ENCODE measurements at regions not wholly inside any gene's neighbourhood (a gene's known extent, or its start where the extent isn't known, plus 50 kb on each side); places are given as distances from the start of the nearest gene placed in this dataset.
"Not testable (repeated sequence)": the region's sequence is repeated elsewhere in the genome, so short reads cannot be mapped to it uniquely, and the experiment has no call there.

DNA sequence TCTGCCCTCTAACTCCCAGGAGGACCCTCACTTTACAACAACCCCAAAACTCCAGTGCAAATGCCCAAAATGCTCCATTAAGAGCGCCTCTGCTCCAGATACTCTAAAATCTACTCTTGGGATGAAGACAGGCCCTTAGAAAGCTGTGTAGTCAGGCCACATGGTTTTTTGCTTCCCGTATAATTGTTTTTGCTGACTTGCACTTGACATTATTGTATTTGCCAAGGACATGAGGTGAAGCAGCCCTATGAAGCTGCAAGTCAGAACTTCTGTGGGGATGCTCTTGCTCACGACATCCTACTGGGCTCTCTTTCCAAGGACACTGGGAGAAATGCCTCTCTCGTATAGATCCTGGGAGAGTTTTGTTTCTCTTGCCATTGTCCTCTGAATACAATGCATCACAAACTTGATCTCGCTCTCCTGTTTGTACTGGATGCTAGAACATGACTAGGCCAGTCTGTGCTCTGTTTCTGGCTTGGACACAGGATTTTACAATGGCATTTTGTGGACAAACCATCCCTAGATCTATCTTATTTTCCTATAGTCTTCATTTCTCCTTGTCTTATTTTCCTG is 177.2 kb upstream of the DTNBP1 start:
- DNase-seq (ENCODE audit: low spot score), result no peak

DNA sequence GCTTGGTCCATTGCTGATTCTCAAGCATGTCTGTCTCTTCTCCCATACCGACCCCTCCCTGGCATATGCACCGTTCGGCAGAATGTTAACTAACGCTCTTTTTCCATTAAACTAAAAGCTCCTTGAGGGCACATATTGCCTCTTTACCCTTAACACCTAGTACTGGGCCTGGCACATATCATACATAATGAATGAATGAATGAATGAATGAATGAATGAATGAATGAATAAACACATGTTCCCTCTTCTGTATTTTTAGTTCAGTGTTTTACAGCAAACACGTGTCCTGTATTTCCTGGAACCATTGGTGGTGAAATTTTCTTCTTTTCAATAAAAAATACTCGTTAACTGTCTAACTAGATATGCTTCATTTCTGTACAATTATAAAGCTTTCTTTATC is 174.4 kb upstream of the DTNBP1 start:
- no peak for DNase-seq (ENCODE audit: low spot score)

DNA sequence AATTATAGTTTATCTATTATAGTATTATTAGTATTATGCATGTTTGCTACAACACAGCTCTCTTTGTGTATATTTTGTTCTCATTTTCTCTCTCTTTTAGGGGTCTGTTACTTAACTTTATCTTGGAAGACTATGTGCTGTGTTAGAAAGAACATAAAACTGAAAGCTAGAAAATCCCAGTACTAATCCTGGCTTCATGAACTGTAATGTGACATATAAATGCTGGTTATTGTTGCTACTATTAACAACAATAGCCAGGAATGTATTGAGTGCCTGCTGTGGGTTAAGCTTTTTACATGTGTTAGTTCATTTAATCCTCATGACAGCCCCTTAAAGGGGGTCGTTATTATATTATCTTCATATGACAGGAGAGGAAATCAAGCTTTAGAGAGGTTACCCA is 170.0 kb upstream of the DTNBP1 start:
- no peak for DNase-seq (ENCODE audit: low spot score)

DNA sequence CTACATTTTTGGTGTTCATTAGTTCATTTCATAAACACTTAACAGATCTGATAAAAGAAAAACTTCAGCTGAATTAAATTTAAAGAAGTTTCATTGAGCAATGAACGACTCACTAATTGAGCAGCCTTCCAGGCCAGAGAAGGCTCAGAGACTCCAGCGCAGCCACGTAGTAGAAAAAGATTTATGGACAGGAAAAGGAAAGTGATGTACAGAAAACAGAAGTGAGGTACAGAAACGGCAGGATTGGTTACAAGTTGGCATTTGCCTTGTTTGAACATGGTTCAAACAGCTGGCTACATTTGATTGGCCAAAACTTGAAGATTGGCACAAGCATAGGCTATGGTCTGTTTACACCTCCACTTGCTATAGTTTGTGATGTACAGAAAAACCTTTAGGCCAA is 166.3 kb upstream of the DTNBP1 start:
- no peak for DNase-seq (ENCODE audit: low spot score)

DNA sequence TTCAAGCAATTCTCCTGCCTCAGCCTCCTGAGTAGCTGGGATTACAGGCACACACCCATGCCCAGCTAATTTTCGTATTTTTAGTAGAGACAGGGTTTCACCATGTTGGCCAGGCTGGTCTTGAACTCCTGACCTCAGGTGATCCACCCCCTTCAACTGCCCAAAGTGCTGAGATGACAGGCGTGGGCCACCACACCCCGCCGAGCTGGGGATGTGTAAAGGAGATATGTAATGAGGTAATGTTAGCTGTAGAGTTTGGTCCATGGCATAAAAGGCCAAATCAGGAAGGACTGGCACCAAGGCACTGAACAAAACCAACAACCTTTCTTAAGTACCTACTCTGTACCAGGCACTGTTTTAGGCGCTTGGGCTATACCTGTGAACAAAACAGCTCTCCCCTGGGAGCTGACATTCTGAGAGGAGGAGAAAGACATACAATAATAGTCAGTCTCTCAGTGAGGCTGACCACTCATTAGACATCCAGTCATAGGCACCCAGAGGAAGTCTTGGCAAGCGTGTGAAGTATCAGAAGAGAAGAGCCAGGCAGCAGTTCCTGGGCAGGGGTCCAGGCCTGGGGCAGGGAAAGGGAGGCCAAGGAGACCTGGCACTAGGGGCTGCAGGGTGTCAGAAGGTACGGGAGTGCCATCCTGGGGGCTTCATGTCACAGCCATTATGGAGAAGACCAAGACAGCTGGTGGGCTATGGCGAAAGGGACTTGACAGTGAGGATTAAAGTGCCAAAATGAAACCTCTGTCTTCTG is 164.8 kb upstream of the DTNBP1 start:
- DNase-seq (ENCODE audit: low spot score), result no peak

DNA sequence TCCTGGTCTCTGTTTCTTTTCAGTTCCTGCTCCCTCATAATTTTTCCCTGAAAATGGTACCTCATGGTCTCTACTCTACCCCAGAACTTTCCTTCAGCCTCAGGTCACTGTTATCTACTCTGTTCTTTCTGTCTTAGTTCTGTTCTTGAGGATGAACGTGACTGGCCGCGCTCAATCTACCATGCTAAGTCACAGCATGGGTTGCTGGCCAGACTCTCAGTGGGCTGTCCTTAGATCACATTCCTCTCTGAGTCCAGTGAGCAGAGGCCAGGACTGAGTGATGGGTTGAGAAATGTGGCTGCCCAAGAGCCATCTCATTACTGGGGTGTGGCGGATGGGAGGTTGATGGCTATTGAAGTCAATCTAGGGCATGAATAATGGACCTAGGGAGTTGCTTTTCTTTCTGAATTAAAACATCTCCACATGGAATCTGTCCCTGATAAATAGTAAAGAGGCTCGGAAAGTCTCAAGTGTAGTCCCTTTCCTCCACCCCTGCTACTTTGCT is 164.0 kb upstream of the DTNBP1 start:
- no peak for DNase-seq (ENCODE audit: low spot score)

DNA sequence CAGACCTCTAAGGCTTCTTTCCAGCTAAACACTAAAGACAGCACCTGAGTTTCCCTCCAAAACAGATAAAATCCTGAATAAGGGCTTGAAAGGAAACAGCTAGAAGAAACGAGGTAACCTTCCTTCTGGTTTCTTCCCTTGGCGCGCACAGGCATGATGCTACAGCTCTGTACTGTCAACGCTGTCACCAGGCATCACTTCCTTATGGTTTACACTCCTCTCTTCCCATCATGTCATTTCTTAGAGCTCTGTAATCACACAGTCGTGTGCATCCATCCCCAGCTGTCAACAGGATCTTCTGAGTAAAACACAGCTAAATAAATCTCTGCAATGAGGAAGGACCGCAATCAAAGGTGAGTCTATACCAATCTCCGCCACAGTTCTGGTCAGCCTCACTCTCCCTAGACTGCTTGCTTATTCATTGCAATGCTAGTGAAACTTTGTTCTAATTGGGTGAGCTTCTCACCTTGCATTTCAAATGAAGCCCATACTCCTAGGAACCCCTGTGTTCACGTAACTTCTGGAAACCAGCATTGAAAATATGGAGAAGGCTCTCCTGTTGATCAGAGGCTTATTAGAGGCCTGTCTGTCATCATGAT is 162.6 kb upstream of the DTNBP1 start:
- DNase-seq (ENCODE audit: low spot score), result no peak

DNA sequence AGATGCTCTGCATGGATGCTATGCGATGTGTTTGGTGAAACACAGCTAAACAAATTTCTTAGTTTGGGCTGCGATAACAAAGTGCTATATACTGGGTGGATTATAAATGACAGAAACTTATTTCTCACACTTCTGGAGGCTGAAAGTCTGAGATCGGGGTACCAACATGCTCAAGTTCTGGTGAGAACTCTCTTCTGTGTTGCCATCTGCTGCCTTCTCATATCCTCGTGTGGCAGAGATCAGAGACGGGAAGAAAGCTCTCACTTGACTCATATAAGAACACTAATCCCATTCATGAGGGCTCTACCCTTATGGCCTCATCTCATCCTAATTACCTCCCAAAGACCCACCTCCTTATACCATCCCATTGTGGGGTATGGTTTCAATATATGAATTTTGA is 162.0 kb upstream of the DTNBP1 start:
- DNase-seq (ENCODE audit: low spot score), result no peak

DNA sequence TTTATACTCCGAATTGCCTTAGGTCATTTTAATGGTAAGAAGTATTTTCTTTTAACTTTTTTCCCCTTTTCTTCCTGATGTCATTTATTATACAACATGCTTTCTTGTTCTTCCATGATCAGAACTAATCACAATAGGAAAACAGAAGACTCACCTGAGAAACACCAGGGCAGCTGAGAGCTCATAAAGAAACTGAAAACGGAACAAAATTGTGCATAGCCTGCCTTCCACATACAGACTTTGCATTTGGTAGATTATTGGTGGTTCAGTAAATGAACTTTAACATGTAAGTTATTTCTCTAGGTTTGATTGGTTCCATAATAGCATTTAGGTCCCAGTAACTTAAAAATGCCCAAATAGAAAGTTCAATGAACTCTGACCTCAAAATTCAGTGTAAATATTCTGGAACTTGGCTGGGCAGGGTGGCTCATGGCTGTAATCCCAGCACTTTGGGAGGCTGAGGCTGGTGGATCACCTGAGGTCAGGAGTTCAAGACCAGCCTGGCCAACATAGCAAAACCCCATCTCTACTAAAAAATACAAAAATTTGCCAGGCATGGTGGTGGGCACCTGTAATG is 161.1 kb upstream of the DTNBP1 start:
- no peak for DNase-seq (ENCODE audit: low spot score)

DNA sequence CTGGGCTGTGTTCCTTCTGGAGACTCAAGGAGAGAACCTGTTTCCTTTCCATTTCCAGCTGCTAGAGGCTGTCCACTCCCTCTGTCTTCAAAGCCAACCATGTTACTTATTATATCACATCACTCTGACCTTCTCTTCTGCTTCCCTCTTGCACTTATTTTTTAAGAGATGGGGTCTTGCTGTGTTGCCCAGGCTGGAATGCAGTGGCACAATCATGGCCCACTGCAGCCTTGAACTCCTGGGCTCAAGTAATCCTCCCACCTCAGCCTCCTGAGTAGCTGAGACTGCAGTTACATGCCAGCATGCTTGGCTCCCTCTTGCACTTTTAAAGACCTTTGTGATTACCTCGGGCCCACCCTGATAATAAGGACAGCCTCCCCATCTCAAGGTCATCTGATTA is 160.0 kb upstream of the DTNBP1 start:
- DNase-seq (ENCODE audit: low spot score), result no peak

DNA sequence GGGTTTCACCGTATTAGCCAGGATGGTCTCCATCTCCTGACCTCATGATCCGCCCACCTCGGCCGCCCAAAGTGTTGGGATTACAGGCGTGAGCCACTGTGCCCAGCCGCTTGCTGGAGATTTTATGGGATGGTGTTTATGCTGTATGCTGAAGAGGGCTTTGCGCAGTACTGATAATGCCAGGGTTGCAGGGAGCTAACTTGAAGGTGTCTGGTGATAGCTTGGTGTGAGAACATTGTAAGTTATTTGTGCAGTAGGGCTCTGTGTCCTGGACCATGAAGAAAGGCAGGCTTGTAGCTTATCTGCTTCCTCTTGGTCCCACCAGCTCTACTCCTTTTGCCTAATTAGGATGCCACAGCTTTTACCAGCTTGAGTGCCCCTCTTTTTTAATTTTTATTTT is 157.0 kb upstream of the DTNBP1 start:
- DNase-seq (ENCODE audit: low spot score), result no peak

DNA sequence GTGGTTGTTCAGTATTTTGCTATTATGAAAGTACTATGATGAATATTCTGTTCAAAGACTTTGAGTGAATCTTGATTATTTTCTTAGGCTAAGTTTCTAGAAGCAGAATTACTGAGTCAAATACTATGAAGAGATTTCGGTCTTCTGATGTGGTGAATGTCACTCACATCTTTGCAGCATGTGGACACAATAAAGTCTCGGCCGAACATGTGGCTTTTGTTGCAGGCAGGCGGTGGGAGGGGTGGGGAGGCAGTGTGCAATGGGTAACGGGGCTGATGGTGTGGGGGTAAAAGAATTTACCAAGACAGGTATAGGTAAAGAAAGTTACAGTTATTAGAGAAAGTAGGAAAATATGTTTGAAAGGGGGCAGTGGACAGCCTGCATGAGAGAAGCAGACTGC is 156.4 kb upstream of the DTNBP1 start:
- DNase-seq (ENCODE audit: low spot score), result no peak

DNA sequence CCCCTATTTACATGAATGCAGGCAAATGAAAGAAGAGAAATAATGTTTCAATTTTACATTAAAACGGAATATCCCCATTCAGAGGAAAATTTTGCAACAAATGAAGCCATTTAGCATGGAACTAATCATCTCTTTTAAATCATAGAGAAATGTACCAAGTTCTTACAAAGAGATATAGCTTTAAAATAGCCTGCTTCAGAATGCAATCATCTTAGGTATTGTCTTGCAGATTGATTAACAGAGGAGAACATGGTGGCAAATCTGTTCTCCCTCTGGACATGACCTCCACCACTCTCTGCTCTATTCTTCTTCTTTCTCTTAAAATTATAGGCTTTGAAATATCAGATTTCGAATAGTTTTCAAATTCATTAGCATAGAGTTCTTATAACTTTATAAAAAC is 155.7 kb upstream of the DTNBP1 start:
- DNase-seq (ENCODE audit: low spot score), result no peak

DNA sequence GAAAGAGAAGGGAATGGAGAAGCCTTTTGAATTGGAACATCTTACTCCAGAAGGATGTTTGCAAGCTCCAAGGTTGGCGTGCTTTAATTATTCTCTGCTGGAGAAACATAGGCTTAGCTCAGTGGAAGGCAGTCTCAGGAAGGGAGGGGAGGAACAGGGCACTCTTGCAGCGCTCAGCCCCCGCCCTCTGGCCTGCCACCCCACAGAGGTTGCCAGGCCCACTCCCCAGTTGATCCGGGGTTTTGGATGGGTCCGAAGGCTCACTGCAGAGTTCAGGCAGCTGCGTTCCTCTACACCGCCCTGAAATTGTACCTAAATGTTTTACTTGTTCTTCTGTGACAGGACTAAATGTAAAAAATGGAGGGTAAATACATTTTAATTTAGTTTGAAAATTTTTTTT is 155.2 kb upstream of the DTNBP1 start:
- DNase-seq (ENCODE audit: low spot score), result no peak

DNA sequence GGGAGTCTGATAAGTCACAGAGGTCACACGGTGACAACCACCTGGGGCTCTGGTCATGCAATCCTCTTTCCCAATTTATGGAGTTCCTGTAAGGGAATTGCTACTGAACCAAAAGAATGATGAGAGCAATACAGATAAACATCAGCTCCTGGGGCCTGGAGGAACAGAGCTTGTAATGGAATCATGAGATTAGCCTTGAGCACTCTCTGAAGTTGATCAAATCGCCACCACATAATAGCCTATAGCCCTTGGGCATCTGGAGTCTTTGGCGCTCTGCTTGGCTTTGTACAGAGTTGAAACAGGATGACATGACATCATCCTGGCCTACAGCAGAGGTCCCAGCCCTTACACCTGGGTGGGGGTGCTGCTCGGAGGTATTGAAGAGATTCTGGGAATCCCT is 154.3 kb upstream of the DTNBP1 start:
- no peak for DNase-seq (ENCODE audit: low spot score)

DNA sequence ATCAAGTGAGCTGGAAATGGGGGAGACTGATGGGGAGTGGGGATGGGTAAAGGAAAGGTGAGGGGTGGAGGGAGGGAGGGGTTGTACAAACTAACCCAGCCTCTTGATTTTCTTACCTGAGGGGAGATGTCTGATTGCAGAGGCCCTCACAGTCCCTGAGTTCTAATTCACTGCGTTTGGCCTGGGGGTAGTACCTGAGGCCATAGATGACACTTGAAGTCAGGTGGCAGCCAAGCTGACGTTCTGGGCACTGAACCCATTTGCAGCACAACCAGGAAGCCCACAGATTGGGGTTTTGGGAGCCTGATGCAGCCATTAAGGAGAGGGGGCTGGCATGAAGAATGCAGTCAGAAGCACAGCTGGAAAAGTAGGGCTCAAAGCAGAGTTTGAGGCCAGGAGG is 153.8 kb upstream of the DTNBP1 start:
- no peak for DNase-seq (ENCODE audit: low spot score)

DNA sequence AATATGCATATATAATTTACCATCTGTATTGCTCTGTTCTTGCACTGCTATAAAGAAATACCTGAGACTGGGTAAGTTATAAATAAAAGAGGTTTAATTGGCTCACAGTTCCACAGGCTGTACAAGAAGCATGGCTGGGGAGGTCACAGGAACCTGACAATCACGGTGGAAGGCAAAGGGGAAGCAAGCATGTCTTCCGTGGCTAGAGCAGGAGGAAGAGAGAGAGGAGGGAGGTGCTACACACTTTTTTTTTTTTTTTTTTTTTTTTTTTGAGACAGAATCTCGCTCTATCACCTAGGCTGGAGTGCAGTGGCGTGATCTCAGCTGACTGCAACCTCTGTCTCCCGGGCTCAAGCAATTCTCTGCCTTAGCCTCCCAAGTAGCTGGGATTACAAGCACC is 150.9 kb upstream of the DTNBP1 start:
- DNase-seq (ENCODE audit: low spot score), result not testable (repeated sequence)

DNA sequence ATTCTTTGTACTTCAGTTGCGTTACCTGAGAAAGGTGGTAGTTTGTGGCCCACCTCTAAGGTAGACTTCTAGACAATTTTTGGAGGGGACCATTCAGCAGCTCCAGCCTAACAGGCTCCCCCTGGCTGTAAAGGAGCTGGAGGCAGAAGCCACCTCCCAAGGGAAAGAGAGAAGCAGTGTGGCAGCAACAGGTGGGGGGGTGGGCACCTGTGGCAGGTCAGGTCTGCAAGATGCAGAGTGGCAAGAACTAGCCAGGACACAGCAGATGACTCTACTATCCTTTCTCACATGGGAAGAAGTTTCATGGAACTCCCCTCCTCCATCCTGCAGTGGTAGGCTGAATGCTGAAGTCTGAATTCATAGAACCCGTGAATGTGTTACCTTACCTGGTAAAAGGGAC is 148.3 kb upstream of the DTNBP1 start:
- no peak for DNase-seq (ENCODE audit: low spot score)

DNA sequence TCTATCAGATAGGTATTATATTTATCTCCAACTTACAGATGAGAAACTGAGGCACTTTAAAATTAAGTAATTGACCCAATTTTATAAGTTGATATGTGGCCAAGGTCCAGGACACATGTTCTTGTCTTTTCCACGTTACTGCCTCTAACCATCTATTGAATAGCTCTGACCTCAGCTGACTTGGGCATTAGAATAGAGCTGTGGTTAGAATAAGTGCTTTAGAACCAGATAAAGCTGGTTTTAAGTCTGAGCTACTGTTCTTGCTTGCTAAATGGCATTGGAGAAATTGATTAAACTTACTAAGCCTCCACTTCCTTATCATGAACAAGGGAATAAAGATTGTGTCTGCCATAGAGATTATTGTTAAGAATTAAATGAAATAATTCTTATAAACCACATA is 147.8 kb upstream of the DTNBP1 start:
- no peak for DNase-seq (ENCODE audit: low spot score)

DNA sequence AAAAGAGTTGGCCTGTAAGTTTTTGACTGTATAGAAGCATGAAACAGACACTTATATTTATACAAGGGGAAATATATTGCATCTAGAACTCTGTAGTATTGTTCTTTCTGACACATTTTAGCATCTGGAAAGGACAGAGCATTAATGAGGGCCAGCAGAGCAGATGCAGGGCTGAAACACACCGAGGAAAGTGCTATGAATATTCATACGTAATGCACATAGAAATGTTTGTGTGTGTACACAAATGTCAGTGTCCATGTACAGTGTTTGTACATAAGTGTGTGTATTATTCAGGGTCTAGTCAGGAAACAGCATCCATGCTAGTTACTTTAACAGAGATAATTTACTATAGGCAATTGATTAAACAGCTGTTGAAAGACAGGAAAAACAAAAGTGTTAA is 146.5 kb upstream of the DTNBP1 start:
- DNase-seq (ENCODE audit: low spot score), result no peak

DNA sequence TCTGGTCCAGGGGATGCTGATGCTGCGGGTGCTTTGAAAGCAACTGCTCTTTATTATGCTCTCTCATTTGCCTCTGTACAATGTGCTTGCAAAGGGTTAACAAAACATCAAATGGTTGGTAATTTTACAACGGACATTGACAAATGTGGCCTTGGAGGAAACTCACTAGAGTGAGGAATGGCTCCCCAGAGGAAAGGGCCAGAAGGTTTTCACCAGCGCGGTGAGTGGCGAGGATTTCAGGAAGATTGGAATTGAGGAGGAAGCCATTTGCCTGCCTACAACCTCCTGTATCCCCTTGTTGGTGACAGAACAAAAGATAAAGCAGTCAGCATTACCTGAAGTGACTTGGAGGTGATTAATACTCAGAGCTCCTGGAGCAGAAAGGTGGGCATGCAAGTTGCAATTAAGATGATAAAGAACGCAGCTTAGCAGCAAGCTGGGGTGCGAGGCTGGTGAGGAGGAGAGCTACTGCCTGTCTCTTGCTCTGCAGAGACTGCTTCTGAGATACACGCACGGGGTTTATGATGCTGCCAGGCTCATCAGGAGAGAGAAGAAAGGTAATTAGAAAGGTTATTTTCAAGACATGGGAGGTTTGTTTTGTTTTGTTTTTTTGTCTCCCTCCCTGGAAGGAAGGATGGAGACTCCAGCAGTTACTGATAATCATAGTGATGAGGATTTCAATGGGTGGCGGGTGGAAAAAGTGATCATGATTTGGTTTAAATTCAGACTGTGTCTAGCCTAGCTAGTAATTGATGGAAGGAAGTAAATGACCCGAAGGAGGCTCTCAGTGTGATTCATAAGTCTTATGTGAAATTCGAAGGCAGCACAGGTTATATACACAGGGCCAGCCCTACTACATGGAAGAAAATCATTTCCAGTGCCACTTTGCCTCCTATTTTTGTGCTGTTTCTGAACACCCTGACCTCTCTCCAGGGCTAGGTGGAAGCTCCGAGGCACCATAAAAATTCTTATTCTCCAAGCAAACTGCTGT is 141.6 kb upstream of the DTNBP1 start:
- DNase-seq (ENCODE audit: low spot score), result no peak

DNA sequence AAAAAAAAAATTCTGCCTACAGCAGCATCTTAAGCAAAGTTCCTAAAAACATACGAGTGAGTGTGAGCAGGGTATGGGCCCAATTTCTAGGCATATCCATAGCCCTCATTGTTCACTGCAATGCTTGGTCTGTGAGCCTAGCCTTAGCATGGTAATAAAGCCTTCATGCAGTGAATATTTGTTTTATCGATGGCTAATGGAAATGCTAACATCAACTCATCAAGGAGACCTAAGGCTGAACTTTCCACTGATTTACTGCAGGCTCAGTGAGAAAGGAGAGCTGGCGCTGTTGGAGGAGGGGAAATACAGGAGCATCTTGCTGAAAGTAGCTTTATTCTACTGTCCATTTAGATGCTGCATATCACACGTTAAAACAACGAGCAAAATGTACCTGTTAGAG is 139.6 kb upstream of the DTNBP1 start:
- DNase-seq (ENCODE audit: low spot score), result no peak
